PC-3 (cell line): ENCODE measurements at regions not wholly inside any gene's neighbourhood (a gene's known extent, or its start where the extent isn't known, plus 50 kb on each side); places are given as distances from the start of the nearest gene placed in this dataset.

ENCODE experiments used
- EZH2 ChIP-seq: fragments of 300-600 bp; sonication (generic); IDR thresholded peaks from one replicate; pipeline ENCODE4 v1.6.1; 2017; ENCODE audit warnings: antibody characterized with exemption, mild to moderate bottlenecking, low read length; ENCODE audit not compliant: unreplicated experiment
- EZH2phosphoT487 ChIP-seq: fragments of 300-600 bp; sonication (generic); IDR thresholded peaks from 2 replicates; pipeline ENCODE4 v1.6.1; 2018; ENCODE audit warnings: mild to moderate bottlenecking, antibody characterized with exemption, low read length, borderline replicate concordance
- TF ChIP-seq, protein P1 (sequence below): fragments of 300-600 bp; sonication (generic); conservative IDR thresholded peaks from 2 replicates; pipeline ENCODE4 v1.5.1; 2017; ENCODE audit warnings: antibody characterized with exemption, low read depth, mild to moderate bottlenecking, low read length

DNA sequence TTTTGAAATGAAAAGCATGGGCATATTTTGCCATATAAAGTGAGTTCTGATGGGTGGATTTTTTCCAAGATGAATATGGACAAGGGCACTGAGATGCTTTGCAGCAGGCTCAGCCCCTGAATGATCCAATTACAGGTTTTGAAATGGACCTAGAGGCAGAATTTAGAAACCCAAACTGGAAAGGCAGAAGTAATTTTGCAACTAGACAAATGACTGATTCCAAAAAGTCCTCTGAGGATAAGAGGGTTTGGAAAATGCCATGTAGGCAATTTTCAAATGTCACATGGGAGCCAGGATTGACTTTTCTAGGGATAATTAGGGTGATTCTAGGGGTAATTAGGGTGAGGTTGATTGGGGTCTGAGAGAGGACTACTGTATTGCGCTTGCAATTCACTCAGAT lies 148.9 kb upstream of the ZNF648 start:
- TF ChIP-seq EZH2 (no peak), EZH2phosphoT487 (no peak)
- TF ChIP-seq, protein P1, sequence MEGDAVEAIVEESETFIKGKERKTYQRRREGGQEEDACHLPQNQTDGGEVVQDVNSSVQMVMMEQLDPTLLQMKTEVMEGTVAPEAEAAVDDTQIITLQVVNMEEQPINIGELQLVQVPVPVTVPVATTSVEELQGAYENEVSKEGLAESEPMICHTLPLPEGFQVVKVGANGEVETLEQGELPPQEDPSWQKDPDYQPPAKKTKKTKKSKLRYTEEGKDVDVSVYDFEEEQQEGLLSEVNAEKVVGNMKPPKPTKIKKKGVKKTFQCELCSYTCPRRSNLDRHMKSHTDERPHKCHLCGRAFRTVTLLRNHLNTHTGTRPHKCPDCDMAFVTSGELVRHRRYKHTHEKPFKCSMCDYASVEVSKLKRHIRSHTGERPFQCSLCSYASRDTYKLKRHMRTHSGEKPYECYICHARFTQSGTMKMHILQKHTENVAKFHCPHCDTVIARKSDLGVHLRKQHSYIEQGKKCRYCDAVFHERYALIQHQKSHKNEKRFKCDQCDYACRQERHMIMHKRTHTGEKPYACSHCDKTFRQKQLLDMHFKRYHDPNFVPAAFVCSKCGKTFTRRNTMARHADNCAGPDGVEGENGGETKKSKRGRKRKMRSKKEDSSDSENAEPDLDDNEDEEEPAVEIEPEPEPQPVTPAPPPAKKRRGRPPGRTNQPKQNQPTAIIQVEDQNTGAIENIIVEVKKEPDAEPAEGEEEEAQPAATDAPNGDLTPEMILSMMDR, result no peak
